ENCODE measurements at regions not wholly inside any gene's neighbourhood (a gene's known extent, or its start where the extent isn't known, plus 50 kb on each side); places are given as distances from the start of the nearest gene placed in this dataset.

DNA sequence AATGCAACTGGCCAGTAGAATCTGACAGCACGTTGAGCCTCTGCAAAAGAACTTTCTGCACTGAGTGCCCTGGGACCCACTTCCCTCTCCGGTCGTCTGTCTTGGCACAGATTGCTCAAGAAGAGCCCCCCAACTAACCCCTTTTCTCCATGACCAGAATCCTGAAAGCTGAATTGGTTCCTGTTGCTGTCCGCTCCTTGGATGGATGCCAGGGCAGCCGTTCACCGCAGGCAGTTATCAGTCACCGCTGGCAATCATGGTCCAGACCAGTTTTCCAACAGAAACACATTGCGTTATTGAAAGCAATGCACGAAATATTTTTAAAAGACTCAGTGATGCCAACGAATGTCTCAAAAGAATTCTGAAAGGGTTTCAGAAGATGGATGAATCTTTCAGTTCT lies 733.7 kb upstream of the FRG1 start:
- intact Hi-C loops (cut with micrococcal nuclease), result no loop called here
- CTCF ChIA-PET, result no interaction called here
- Histone ChIP-seq H3K27me3 (ENCODE audit: low read length) (0 out of 2 replicates have a peak, but pooled peaks cover 7% of the 10 kb centered on the region), H3K36me3 (ENCODE audit: low read depth, low read length) (no peaks in the 10 kb centered on the region), H4K20me1 (ENCODE audit: low read length) (no peaks in the 10 kb centered on the region), H3K9ac (ENCODE audit: low read length) (no peak overlapping the region), H3K9me3 (ENCODE audit: low read length) (no peaks in the 10 kb centered on the region), H3K79me2 (ENCODE audit: low read length) (no peaks in the 10 kb centered on the region), H3K9me2 (replicated peaks; ENCODE audit: low read length) (no peaks in the 10 kb centered on the region), H3K4me3 (ENCODE audit: low read length) (no peak overlapping the region), H2AFZ (ENCODE audit: low read length) (no peak overlapping the region), H3K27ac (ENCODE audit: low read length) (no peak overlapping the region), H3F3A (ENCODE audit: low read length, unreplicated experiment) (no peaks in the 10 kb centered on the region), H3K4me1 (ENCODE audit: insufficient read depth, low read length) (no peaks in the 10 kb centered on the region), H3K4me2 (ENCODE audit: low read length) (no peak overlapping the region)
- TF ChIP-seq EZH2 (IDR thresholded peaks at IDR 0.05; ENCODE audit: low read length, unreplicated experiment) (no peak), EZH2phosphoT487 (IDR thresholded peaks at IDR 0.05; ENCODE audit: borderline replicate concordance, low read length) (no peak)
- TF ChIP-seq, protein P1, sequence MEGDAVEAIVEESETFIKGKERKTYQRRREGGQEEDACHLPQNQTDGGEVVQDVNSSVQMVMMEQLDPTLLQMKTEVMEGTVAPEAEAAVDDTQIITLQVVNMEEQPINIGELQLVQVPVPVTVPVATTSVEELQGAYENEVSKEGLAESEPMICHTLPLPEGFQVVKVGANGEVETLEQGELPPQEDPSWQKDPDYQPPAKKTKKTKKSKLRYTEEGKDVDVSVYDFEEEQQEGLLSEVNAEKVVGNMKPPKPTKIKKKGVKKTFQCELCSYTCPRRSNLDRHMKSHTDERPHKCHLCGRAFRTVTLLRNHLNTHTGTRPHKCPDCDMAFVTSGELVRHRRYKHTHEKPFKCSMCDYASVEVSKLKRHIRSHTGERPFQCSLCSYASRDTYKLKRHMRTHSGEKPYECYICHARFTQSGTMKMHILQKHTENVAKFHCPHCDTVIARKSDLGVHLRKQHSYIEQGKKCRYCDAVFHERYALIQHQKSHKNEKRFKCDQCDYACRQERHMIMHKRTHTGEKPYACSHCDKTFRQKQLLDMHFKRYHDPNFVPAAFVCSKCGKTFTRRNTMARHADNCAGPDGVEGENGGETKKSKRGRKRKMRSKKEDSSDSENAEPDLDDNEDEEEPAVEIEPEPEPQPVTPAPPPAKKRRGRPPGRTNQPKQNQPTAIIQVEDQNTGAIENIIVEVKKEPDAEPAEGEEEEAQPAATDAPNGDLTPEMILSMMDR (conservative IDR thresholded peaks at IDR 0.05; ENCODE audit: low read depth, low read length), result no peak
- no peak for ATAC-seq
- DNase-seq, result no peak
- BruUV-seq (replicated peaks), result no TSS peak
- POLR2A ChIA-PET (ENCODE audit: unreplicated experiment), result no interaction called here

DNA sequence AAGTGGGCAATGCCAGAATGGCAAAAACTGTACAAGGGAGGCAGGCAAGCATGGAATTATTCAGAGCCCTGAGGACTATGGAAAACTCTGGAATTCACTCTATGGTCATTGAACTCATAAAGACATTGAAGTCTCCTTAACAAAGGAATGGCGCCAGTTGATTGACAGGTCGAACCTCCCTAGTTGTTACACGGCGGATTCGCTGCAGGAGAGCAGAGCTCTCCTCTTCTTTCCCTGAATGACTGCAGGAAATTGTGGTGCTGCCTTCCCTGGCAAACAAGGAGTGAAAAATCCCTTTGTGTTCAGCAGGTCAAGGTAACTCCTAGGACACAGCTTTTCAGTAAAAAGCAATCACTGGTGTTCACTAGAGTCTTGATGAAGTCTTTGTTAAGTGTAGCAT lies 732.8 kb upstream of the FRG1 start:
- no peak overlapping the region for H2AFZ ChIP-seq (ENCODE audit: low read length)
- ATAC-seq (no peak), DNase-seq (no peak)
- no peak overlapping the region for H3K27ac ChIP-seq (ENCODE audit: low read length)
- intact Hi-C loops (cut with micrococcal nuclease), result no loop called here
- BruUV-seq (replicated peaks), result no TSS peak
- no peaks in the 10 kb centered on the region for H3K36me3 ChIP-seq (ENCODE audit: low read depth, low read length)
- H4K20me1 ChIP-seq (ENCODE audit: low read length), result no peaks in the 10 kb centered on the region
- no peaks in the 10 kb centered on the region for H3K9me2 ChIP-seq (replicated peaks; ENCODE audit: low read length)
- 0 out of 2 replicates have a peak, but pooled peaks cover 7% of the 10 kb centered on the region for H3K27me3 ChIP-seq (ENCODE audit: low read length)
- H3K79me2 ChIP-seq (ENCODE audit: low read length), result no peaks in the 10 kb centered on the region
- CTCF ChIA-PET, result no interaction called here
- H3K9ac ChIP-seq (ENCODE audit: low read length), result no peak overlapping the region
- POLR2A ChIA-PET (ENCODE audit: unreplicated experiment), result no interaction called here
- H3K4me3 ChIP-seq (ENCODE audit: low read length), result no peak overlapping the region
- TF ChIP-seq, protein P1 (conservative IDR thresholded peaks at IDR 0.05; ENCODE audit: low read depth, low read length), result no peak
- TF ChIP-seq EZH2 (IDR thresholded peaks at IDR 0.05; ENCODE audit: low read length, unreplicated experiment) (no peak), EZH2phosphoT487 (IDR thresholded peaks at IDR 0.05; ENCODE audit: borderline replicate concordance, low read length) (no peak)
- no peaks in the 10 kb centered on the region for H3F3A ChIP-seq (ENCODE audit: low read length, unreplicated experiment)
- no peak overlapping the region for H3K4me2 ChIP-seq (ENCODE audit: low read length)
- H3K4me1 ChIP-seq (ENCODE audit: insufficient read depth, low read length), result no peaks in the 10 kb centered on the region
- H3K9me3 ChIP-seq (ENCODE audit: low read length), result no peaks in the 10 kb centered on the region

DNA sequence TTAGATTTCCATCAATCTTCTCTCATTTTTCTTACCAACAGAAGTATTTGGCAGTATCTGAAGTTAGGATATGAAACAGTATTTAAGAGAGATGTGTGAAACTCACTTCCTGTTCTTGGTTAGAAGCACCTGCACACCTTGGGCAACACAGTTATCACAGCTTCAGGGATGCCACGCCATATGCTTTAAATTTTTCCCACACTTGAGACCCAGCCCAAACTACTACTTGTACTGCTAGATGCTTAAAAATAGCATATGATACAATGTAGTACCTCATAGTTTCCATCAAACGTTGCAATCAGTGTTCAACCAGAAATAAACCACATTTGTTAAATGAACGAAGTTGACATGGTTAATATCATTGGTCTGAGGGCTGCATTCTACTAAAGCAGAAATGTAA lies 725.1 kb upstream of the FRG1 start:
- BruUV-seq (replicated peaks), result no TSS peak
- intact Hi-C loops (cut with micrococcal nuclease), result no loop called here
- CTCF ChIA-PET, result no interaction called here

More for the DNA sequence above, 725.1 kb upstream of the FRG1 start:
- Histone ChIP-seq H3K9me3 (ENCODE audit: low read length) (no peaks in the 10 kb centered on the region), H3K4me2 (ENCODE audit: low read length) (no peak overlapping the region), H3K79me2 (ENCODE audit: low read length) (no peaks in the 10 kb centered on the region), H3K27me3 (ENCODE audit: low read length) (no peaks in the 10 kb centered on the region), H3F3A (ENCODE audit: low read length, unreplicated experiment) (no peaks in the 10 kb centered on the region), H3K27ac (ENCODE audit: low read length) (no peak overlapping the region), H3K4me1 (ENCODE audit: insufficient read depth, low read length) (no peaks in the 10 kb centered on the region), H3K4me3 (ENCODE audit: low read length) (no peak overlapping the region), H3K9me2 (replicated peaks; ENCODE audit: low read length) (no peaks in the 10 kb centered on the region), H3K9ac (ENCODE audit: low read length) (no peak overlapping the region), H2AFZ (ENCODE audit: low read length) (no peak overlapping the region), H3K36me3 (ENCODE audit: low read depth, low read length) (no peaks in the 10 kb centered on the region), H4K20me1 (ENCODE audit: low read length) (no peaks in the 10 kb centered on the region)
- no peak for TF ChIP-seq EZH2phosphoT487 (IDR thresholded peaks at IDR 0.05; ENCODE audit: borderline replicate concordance, low read length)
- TF ChIP-seq, protein P1 (conservative IDR thresholded peaks at IDR 0.05; ENCODE audit: low read depth, low read length), result no peak
- no peak for TF ChIP-seq EZH2 (IDR thresholded peaks at IDR 0.05; ENCODE audit: low read length, unreplicated experiment)
- POLR2A ChIA-PET (ENCODE audit: unreplicated experiment), result no interaction called here
- ATAC-seq (no peak), DNase-seq (no peak)

Data from PC-3 (cell line).